ENCODE measurements at regions not wholly inside any gene's neighbourhood (a gene's known extent, or its start where the extent isn't known, plus 50 kb on each side); places are given as distances from the start of the nearest gene placed in this dataset.

DNA sequence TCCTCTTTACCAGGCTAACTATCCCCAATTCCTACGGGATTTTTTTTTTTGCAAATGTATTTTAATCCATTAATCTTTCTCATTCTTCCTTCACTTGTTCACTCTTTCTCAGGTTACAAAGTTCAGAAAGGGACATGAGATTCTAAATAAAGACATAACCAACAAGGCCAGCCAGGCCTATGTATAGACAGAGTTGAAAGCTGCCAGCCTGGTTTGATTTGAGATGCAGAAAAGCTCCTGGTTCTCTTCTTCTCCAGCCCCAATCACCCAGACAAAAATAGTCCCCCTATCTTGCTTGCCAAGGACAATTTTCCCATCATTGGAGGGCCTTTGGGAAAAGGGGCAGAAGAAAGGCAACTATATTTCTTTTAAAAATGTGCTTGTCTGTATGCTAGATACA, 398.8 kb downstream of the NFIB start:
- BruUV-seq (replicated peaks): no TSS peak
- DNase-seq (ENCODE audit: extremely low read depth in 1 of 4, low spot score in 3 of 4) (no peak), FAIRE-seq (no peak), ATAC-seq (no peak)
- H3K4me1 ChIP-seq (replicated peaks in 1 of 2; ENCODE audit: control insufficient read depth in 2 of 2, insufficient read depth in 2 of 2, low read length in 2 of 2): no peaks in the 10 kb centered on the region
- H3K27ac ChIP-seq (ENCODE audit: extremely low read depth, low read depth, low read length): no peak overlapping the region
- no peaks in the 10 kb centered on the region for H3K36me3 ChIP-seq (ENCODE audit: control insufficient read depth, insufficient read depth, low read length)
- no peak overlapping the region for H3K9ac ChIP-seq (ENCODE audit: insufficient read depth in 1 of 2, low read depth in 2 of 2, low read length in 2 of 2)
- no peak overlapping the region for H3K4me3 ChIP-seq
- CTCF ChIA-PET (ENCODE audit: low intra/inter-chr PET ratio): no interaction called here
- WGBS (ENCODE audit: insufficient coverage, low coverage, missing lambda C conversion rate): 0% methylated on average over 1 of the region's 1 CpG
- H2AFZ ChIP-seq (ENCODE audit: low read depth, low read length): no peak overlapping the region
- H3K9me1 ChIP-seq (ENCODE audit: control insufficient read depth, insufficient read depth, low read length): no peaks in the 10 kb centered on the region
- H4K20me1 ChIP-seq (replicated peaks; ENCODE audit: control insufficient read depth, insufficient read depth, low read length): no peaks in the 10 kb centered on the region
- no peaks in the 10 kb centered on the region for H3K9me3 ChIP-seq (replicated peaks; ENCODE audit: control insufficient read depth, insufficient read depth, low read depth, low read length)
- H3K4me2 ChIP-seq (ENCODE audit: insufficient read depth, low read length): no peak overlapping the region
- no peaks in the 10 kb centered on the region for H3K27me3 ChIP-seq (ENCODE audit: control insufficient read depth in 2 of 2, insufficient read depth in 2 of 2, low read length in 2 of 2)
- in situ Hi-C loops (cut with MboI): no loop called here
- intact Hi-C loops (cut with micrococcal nuclease): no loop called here
- TF ChIP-seq LEF1 (IDR thresholded peaks at IDR 0.05): no peak
- TF ChIP-seq, protein P1, sequence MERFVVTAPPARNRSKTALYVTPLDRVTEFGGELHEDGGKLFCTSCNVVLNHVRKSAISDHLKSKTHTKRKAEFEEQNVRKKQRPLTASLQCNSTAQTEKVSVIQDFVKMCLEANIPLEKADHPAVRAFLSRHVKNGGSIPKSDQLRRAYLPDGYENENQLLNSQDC (CRISPR knock-in tag; IDR thresholded peaks at IDR 0.05): no peak
- no peak for TF ChIP-seq HOXB6 (CRISPR knock-in tag; IDR thresholded peaks at IDR 0.05; ENCODE audit: borderline replicate concordance)
- no peak for TF ChIP-seq HMG20A (CRISPR knock-in tag; conservative IDR thresholded peaks at IDR 0.05)
- TF ChIP-seq ZNF316 (IDR thresholded peaks at IDR 0.05): no peak
- no peak for TF ChIP-seq RNF219 (CRISPR knock-in tag; IDR thresholded peaks at IDR 0.05)
- no peak for TF ChIP-seq SMAD1 (IDR thresholded peaks at IDR 0.05; ENCODE audit: low read depth, low read length, partially characterized antibody)
- no peak for TF ChIP-seq ZNF511 (CRISPR knock-in tag; IDR thresholded peaks at IDR 0.05)
- TF ChIP-seq EP300 (IDR thresholded peaks at IDR 0.05; ENCODE audit: low read length): no peak
- TF ChIP-seq SIRT6 (IDR thresholded peaks at IDR 0.05; ENCODE audit: low read depth, low read length): no peak
- TF ChIP-seq NR1H2 (CRISPR knock-in tag; IDR thresholded peaks at IDR 0.05): no peak
- no peaks in the 10 kb centered on the region for H3K79me2 ChIP-seq (ENCODE audit: control insufficient read depth, insufficient read depth, low read length)
- POLR2A ChIA-PET: no interaction called here

All from K562 (cell line).